ENCODE measurements at regions not wholly inside any gene's neighbourhood (a gene's known extent, or its start where the extent isn't known, plus 50 kb on each side); places are given as distances from the start of the nearest gene placed in this dataset.
A peak's percentile ranks its signal among the peaks of the same experiment; 100 is the strongest.
"Not testable (repeated sequence)": the region's sequence is repeated elsewhere in the genome, so short reads cannot be mapped to it uniquely, and the experiment has no call there.

- Histone ChIP-seq H3K36me3 (no peaks in the 10 kb centered on the region), H3K9me3 (peaks cover 0 to 12% (median 9%) of the 10 kb centered on the region in 8 donors), H3K27me3 (replicated peaks in 1 of 7) (peaks cover 0 to 42% (median 5%) of the 10 kb centered on the region in 7 donors), H3K4me3 (peak overlapping the region in 1 of 8 donors; percentile 44), H3K27ac (no peak overlapping the region), H3K4me1 (peaks cover 12 to 49% (median 33%) of the 10 kb centered on the region in 6 donors)
- 19 to 39% (median 24%) methylated on average over 16 to 25 of the region's 25 CpGs for WGBS, 5 donors
- TF ChIP-seq CTCF (IDR thresholded peaks at IDR 0.05 in 8 of 11, conservative IDR thresholded peaks at IDR 0.05 in 3 of 11) (no peak), POLR2AphosphoS5 (IDR thresholded peaks at IDR 0.05) (peak in 1 of 3 donors; percentile 25)
- DNase-seq, result peak; percentile 73
- intact Hi-C loops (cut with DNase I; ENCODE audit: low total_unique reads), result no loop called here
These were observed 69.9 kb downstream of the FOXL3 start for GRCh38 chr7:359766-360361.

- no peak overlapping the region for H3K27ac ChIP-seq
- intact Hi-C loops (cut with DNase I; ENCODE audit: low total_unique reads), result no loop called here
- peak; percentile 62 for DNase-seq
These were observed 70.6 kb downstream of the FOXL3 start for GRCh38 chr7:360454-361100.

GRCh38 chr7:361182-361581 lies 71.2 kb downstream of the FOXL3 start:
- peak; percentile 64 for DNase-seq
- WGBS, 5 donors, result 72 to 83% (median 76%) methylated on average over 12 to 20 of the region's 20 CpGs
- H3K4me1 ChIP-seq, result peaks cover 14 to 56% (median 41%) of the 10 kb centered on the region in 6 donors
- H3K9me3 ChIP-seq, result peaks cover 0 to 12% (median 9%) of the 10 kb centered on the region in 8 donors
- H3K4me3 ChIP-seq; H3K36me3 ChIP-seq; intact Hi-C loops (cut with DNase I; ENCODE audit: low total_unique reads); H3K27ac ChIP-seq: not testable (repeated sequence)
- peaks cover 0 to 54% (median 5%) of the 10 kb centered on the region in 7 donors for H3K27me3 ChIP-seq (replicated peaks in 1 of 7)

More at GRCh38 chr7:360454-361100, 70.6 kb downstream of the FOXL3 start:
- H3K4me3 ChIP-seq, result peak overlapping the region in 1 of 8 donors; percentile 44
- H3K9me3 ChIP-seq, result peaks cover 0 to 12% (median 9%) of the 10 kb centered on the region in 8 donors
- 62 to 70% (median 63%) methylated on average over 39 of the region's 39 CpGs for WGBS, 5 donors
- H3K4me1 ChIP-seq, result peaks cover 12 to 50% (median 35%) of the 10 kb centered on the region in 6 donors
- TF ChIP-seq POLR2A (IDR thresholded peaks at IDR 0.05) (no peak), CTCF (IDR thresholded peaks at IDR 0.05 in 8 of 11, conservative IDR thresholded peaks at IDR 0.05 in 3 of 11) (no peak), POLR2AphosphoS5 (IDR thresholded peaks at IDR 0.05) (no peak)
- H3K27me3 ChIP-seq (replicated peaks in 1 of 7), result peaks cover 0 to 49% (median 5%) of the 10 kb centered on the region in 7 donors
- no peaks in the 10 kb centered on the region for H3K36me3 ChIP-seq

- intact Hi-C loops (cut with DNase I; ENCODE audit: low total_unique reads), result no loop called here
- H3K4me1 ChIP-seq, result peaks cover 16 to 63% (median 46%) of the 10 kb centered on the region in 6 donors
- peak overlapping the region; percentile 9 to 69 (median 46) for H3K27ac ChIP-seq
- no peak for TF ChIP-seq POLR2AphosphoS5 (IDR thresholded peaks at IDR 0.05)
- no peak for TF ChIP-seq POLR2A (IDR thresholded peaks at IDR 0.05)
- TF ChIP-seq CTCF (IDR thresholded peaks at IDR 0.05 in 8 of 11, conservative IDR thresholded peaks at IDR 0.05 in 3 of 11), result no peak
- peak; percentile 28 for DNase-seq
- H3K9me3 ChIP-seq, result peaks cover 0 to 12% (median 9%) of the 10 kb centered on the region in 8 donors
- 55 to 74% (median 63%) methylated on average over 7 to 18 of the region's 18 CpGs for WGBS, 5 donors
- H3K27me3 ChIP-seq (replicated peaks in 1 of 7), result peaks cover 0 to 54% (median 5%) of the 10 kb centered on the region in 7 donors
- H3K4me3 ChIP-seq, result peak overlapping the region in 5 of 8 donors; percentile 1 to 51 (median 6)
- no peaks in the 10 kb centered on the region for H3K36me3 ChIP-seq
These were observed 71.9 kb downstream of the FOXL3 start for GRCh38 chr7:361680-362401.
